Small intestine (tissue), 7 donors: ENCODE measurements at regions not wholly inside any gene's neighbourhood (a gene's known extent, or its start where the extent isn't known, plus 50 kb on each side); places are given as distances from the start of the nearest gene placed in this dataset.

Experiments
- DNase-seq, 2 donors: peaks; one replicate each; pipeline versions ENCODE4 v3.0.0 to v3.0.0-alpha.2; 2013
- FAIRE-seq: peaks from 2 replicates; lab custom pipeline; 2012; peaks lifted over from hg19 to GRCh38; lab: Jason Lieb, UNC
- H3K27ac ChIP-seq, 3 donors: one replicate each; pipeline ENCODE4 v1.5.1; 2013; ENCODE audit warnings: low read length in 2 of 3, mild to moderate bottlenecking in 2 of 3, control low read depth in 1 of 3, inconsistent platforms in 1 of 3, low read depth in 1 of 3, moderate library complexity in 1 of 3
- H3K27me3 ChIP-seq, 3 donors: one replicate each; pipeline ENCODE4 v1.6.1; 2013; ENCODE audit warnings: low read length in 3 of 3, inconsistent platforms in 1 of 3; ENCODE audit not compliant: control insufficient read depth in 3 of 3, insufficient read depth in 3 of 3
- H3K36me3 ChIP-seq, 3 donors: one replicate each; pipeline ENCODE4 v1.6.1; 2013; ENCODE audit warnings: low read length in 3 of 3, inconsistent platforms in 1 of 3, low read depth in 1 of 3, mild to moderate bottlenecking in 1 of 3, moderate library complexity in 1 of 3; ENCODE audit not compliant: control insufficient read depth in 3 of 3, insufficient read depth in 2 of 3
- H3K4me1 ChIP-seq, 3 donors: one replicate each; pipeline ENCODE4 v1.6.1; 2013; ENCODE audit warnings: low read length in 2 of 3, inconsistent platforms in 1 of 3, low read depth in 1 of 3, mild to moderate bottlenecking in 1 of 3, moderate library complexity in 1 of 3; ENCODE audit not compliant: control insufficient read depth in 3 of 3, insufficient read depth in 2 of 3
- H3K4me3 ChIP-seq, 3 donors: one replicate each; pipeline ENCODE4 v1.5.1; 2013; ENCODE audit warnings: low read length in 3 of 3, control low read depth in 1 of 3, inconsistent platforms in 1 of 3, low read depth in 1 of 3, mild to moderate bottlenecking in 1 of 3, moderate library complexity in 1 of 3
- H3K9me3 ChIP-seq, 2 donors: one replicate each; pipeline ENCODE4 v1.6.1; 2013; ENCODE audit warnings: low read depth in 1 of 2, low read length in 1 of 2; ENCODE audit not compliant: control insufficient read depth in 2 of 2, insufficient read depth in 1 of 2
- WGBS, 3 donors: extraction: QIAGEN DNeasy Blood & Tissue Kit; methylation state at CpG; one replicate each; pipeline ENCODE4 v1.1.7; 2013; 5-methylcytosine and 5-hydroxymethylcytosine counted together
- donor health status: healthy with polysubstance abuse.
- donor health status: control.
- donor health status: control.
- donor health status: Bipolar disorder and iron deficiency.
- donor health status: healthy.

DNA sequence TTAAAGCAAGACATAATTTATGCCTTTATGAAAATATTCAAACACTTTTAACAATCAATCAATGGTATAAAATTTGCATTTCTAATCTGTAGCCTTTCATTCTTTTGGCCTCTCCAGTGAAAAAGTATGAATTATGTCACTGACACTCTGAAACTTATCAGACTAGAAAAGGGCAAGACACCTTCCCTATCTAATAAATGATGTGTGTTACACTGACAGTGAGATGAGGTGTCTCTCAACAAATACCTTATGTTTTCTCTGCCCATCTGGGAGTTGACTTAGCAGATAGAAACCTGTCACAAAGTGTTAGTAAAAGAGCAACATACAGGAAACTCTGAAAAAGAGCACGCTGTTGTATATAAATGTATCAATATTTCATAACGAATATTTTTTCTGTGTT lies 94.2 kb upstream of the TECRL start:
- H3K27ac ChIP-seq, result no peak overlapping the region
- FAIRE-seq, result no peak
- 89 to 91% (median 91%) methylated on average over 2 of the region's 2 CpGs for WGBS, 3 donors

DNA sequence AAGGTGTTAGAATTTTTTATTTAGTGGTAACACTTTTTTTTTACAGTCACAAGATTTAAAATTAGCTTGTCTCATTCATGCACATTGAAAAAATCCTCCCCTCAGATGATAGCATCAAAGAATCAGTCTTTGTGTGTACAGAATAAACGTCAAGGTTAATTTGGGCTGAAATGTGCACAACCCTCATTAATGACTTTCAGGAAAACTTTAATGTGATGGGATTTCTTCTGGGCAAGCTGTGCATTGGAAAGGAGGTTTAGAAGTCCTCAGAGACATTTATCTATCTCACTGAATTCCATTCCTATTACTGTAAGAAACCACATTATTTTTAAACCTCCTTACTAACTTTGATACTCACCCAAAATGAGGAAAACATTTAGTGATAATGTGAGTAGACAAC lies 88.2 kb upstream of the TECRL start:
- WGBS, 3 donors, result 17 to 42% (median 28%) methylated on average over 1 of the region's 1 CpG
- FAIRE-seq (no peak), DNase-seq (no peak)
- Histone ChIP-seq H3K4me3 (no peak overlapping the region), H3K9me3 (no peaks in the 10 kb centered on the region), H3K27me3 (no peaks in the 10 kb centered on the region), H3K4me1 (no peaks in the 10 kb centered on the region), H3K27ac (no peak overlapping the region), H3K36me3 (no peaks in the 10 kb centered on the region)

More for the DNA sequence above, 94.2 kb upstream of the TECRL start:
- Histone ChIP-seq H3K9me3 (no peaks in the 10 kb centered on the region), H3K27me3 (no peaks in the 10 kb centered on the region), H3K4me1 (no peaks in the 10 kb centered on the region), H3K36me3 (no peaks in the 10 kb centered on the region), H3K4me3 (no peak overlapping the region)
- no peak for DNase-seq

DNA sequence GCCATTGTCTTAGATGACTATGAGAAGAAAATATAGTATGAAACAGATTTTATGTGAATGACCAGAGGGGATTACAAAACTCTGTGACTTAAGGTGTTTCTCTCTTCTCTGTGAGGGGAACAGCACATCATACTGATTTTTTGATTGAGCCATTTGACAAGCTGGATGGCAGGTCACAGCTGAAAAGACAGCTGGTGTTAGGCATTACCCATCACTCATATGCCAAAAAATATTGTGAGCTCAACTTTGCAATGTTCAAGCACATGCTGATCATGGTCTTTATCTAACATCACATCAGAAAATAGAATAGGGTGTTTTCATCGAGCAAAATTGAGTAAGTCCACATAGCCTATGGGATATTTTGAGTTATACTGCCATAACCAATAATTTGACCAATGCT lies 86.7 kb upstream of the TECRL start:
- FAIRE-seq (no peak), DNase-seq (no peak)
- Histone ChIP-seq H3K9me3 (no peaks in the 10 kb centered on the region), H3K4me1 (no peaks in the 10 kb centered on the region), H3K27ac (no peak overlapping the region), H3K4me3 (no peak overlapping the region), H3K36me3 (no peaks in the 10 kb centered on the region), H3K27me3 (no peaks in the 10 kb centered on the region)
- 64 to 83% (median 68%) methylated on average over 1 of the region's 1 CpG for WGBS, 3 donors

DNA sequence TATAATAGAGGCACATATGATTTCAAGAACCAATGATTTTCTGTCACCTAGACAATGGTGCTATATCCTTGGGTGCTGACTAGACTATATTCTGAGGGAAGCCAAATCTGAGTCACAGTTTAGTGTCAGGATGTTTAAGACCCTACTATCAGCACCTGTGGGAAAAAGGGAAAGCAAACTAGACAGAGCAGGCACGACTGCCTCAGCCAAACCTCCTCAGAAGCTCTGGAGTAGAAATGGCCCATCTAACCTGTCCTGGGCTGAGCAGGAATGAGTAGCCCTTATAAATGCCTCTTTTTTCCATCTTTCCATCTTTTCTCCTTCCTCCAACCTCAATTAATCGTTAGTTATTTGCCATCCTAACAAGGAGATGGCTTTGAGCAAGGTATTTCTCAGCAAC lies 80.4 kb upstream of the TECRL start:
- Histone ChIP-seq H3K4me1 (no peaks in the 10 kb centered on the region), H3K36me3 (no peaks in the 10 kb centered on the region), H3K9me3 (no peaks in the 10 kb centered on the region), H3K27me3 (no peaks in the 10 kb centered on the region), H3K4me3 (no peak overlapping the region), H3K27ac (no peak overlapping the region)
- WGBS, 3 donors, result 20 to 64% (median 28%) methylated on average over 2 of the region's 2 CpGs
- FAIRE-seq (no peak), DNase-seq (no peak)

DNA sequence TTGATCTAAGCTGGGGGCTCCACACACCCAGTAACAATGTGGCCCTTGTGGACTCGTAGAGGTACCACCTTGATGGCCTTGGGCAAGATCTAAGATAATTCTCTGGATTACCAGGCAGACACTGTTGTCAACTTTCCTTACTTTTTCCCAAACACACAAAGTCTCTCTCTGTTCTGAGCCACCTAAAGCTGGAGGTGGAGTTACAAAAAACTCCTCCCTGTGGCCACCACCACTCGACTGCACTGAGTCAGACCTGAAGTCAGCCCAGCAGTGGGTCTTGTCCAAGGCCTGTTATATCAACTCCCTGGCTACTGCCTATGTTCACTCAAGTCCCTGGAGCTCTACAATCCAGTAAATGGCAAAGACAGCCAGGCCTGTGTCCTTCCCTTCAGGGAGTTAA lies 70.1 kb upstream of the TECRL start:
- DNase-seq (no peak), FAIRE-seq (no peak)
- 39 to 69% (median 41%) methylated on average over 2 of the region's 2 CpGs for WGBS, 3 donors
- H3K9me3 ChIP-seq, result no peaks in the 10 kb centered on the region
- H3K36me3 ChIP-seq, result no peaks in the 10 kb centered on the region
- no peak overlapping the region for H3K27ac ChIP-seq
- H3K4me1 ChIP-seq, result no peaks in the 10 kb centered on the region
- peaks cover 0 to 2% (median 0%) of the 10 kb centered on the region in 3 donors for H3K27me3 ChIP-seq
- H3K4me3 ChIP-seq, result no peak overlapping the region

DNA sequence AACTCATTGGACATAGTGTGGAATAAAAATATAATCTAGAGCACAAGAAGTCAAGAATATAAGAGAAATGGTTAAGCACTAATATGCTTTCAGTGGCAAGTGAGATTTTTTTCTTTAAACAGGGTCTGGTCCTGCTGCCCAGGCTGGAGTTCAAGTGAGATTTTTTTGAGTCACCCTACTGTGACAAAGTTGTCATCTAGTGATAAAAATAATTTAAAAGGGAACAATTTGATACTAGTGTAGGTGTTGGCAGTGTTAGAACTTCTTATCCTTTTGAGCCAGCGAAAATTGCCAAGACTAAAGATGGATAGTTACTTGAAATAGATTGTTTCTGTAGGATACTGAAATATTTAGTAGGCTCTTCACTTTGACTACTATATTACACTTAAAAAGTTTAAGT lies 67.9 kb upstream of the TECRL start:
- 68 to 83% (median 81%) methylated on average over 1 of the region's 1 CpG for WGBS, 3 donors
- Histone ChIP-seq H3K9me3 (no peaks in the 10 kb centered on the region), H3K4me3 (no peak overlapping the region), H3K36me3 (no peaks in the 10 kb centered on the region), H3K27me3 (peaks cover 0 to 2% (median 0%) of the 10 kb centered on the region in 3 donors), H3K27ac (no peak overlapping the region), H3K4me1 (no peaks in the 10 kb centered on the region)
- FAIRE-seq (no peak), DNase-seq (no peak)

DNA sequence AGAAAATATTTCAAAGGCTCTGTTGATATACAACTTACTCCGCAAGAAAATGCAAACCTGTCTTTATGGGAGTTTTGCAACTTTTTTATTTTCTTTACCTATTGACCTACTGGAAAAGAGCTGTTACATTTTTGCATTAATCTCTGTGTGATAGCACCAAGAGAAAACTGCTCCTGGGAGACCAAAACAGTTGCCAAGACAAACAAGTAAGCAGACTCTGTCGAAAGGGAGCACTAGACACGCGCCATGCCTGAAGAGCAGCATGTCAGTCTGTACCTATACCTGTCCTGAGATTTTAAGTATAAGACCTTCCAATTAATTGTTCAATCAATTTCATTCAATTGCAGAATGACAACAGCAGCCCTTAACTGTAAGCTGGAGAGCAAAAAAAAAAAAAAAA lies 56.0 kb upstream of the TECRL start:
- no peaks in the 10 kb centered on the region for H3K9me3 ChIP-seq
- no peaks in the 10 kb centered on the region for H3K4me1 ChIP-seq
- H3K27me3 ChIP-seq, result no peaks in the 10 kb centered on the region
- no peak overlapping the region for H3K27ac ChIP-seq
- WGBS, 3 donors, result 52 to 75% (median 71%) methylated on average over 4 of the region's 4 CpGs
- FAIRE-seq (no peak), DNase-seq (no peak)
- no peaks in the 10 kb centered on the region for H3K36me3 ChIP-seq
- no peak overlapping the region for H3K4me3 ChIP-seq

DNA sequence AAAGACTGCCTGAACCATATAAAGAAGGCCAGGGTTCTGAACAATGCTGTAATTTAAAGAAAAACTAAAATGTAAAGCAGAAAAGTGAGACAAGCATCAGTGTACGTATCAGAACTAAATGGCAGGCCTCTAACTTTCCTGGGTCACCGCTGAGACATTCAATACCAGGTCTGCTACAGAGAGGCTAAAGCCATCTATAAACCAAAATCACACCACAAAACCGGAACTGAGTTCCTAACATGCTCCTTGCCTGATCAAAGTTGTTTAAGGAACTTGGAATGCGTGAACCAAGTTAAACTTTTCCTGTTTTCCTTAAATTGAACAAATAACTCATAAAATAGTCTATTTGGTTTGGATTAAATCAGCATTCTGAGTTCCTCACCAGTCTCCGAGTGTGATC lies 55.3 kb upstream of the TECRL start:
- no peaks in the 10 kb centered on the region for H3K36me3 ChIP-seq
- H3K27ac ChIP-seq, result no peak overlapping the region
- H3K9me3 ChIP-seq, result no peaks in the 10 kb centered on the region
- 60 to 69% (median 63%) methylated on average over 5 of the region's 5 CpGs for WGBS, 3 donors
- FAIRE-seq (no peak), DNase-seq (no peak)
- no peaks in the 10 kb centered on the region for H3K4me1 ChIP-seq
- H3K4me3 ChIP-seq, result no peak overlapping the region
- H3K27me3 ChIP-seq, result no peaks in the 10 kb centered on the region
